ENCODE measurements at regions not wholly inside any gene's neighbourhood (a gene's known extent, or its start where the extent isn't known, plus 50 kb on each side); places are given as distances from the start of the nearest gene placed in this dataset.

DNA sequence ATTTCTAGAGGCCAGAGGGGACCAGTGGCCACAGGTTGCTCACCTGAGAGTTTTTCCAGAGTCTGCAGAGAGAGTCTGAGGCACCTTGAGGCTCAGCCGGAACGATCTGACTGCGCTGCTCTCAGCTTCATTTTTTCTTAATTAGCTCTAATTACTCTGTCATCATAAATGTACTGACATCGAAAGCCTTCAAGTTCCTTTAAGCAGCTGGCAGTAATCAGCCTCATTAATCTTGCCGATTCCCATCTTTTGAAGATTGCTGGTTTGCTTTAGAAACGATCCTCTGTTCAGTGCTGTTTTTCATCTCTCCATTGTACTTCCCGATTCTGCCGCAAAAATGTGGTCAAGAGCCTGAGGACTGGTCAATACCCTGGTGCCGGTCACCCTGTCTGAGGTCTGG is 454.7 kb downstream of the TYW1 start (continued):
- TF ChIP-seq, protein P1, sequence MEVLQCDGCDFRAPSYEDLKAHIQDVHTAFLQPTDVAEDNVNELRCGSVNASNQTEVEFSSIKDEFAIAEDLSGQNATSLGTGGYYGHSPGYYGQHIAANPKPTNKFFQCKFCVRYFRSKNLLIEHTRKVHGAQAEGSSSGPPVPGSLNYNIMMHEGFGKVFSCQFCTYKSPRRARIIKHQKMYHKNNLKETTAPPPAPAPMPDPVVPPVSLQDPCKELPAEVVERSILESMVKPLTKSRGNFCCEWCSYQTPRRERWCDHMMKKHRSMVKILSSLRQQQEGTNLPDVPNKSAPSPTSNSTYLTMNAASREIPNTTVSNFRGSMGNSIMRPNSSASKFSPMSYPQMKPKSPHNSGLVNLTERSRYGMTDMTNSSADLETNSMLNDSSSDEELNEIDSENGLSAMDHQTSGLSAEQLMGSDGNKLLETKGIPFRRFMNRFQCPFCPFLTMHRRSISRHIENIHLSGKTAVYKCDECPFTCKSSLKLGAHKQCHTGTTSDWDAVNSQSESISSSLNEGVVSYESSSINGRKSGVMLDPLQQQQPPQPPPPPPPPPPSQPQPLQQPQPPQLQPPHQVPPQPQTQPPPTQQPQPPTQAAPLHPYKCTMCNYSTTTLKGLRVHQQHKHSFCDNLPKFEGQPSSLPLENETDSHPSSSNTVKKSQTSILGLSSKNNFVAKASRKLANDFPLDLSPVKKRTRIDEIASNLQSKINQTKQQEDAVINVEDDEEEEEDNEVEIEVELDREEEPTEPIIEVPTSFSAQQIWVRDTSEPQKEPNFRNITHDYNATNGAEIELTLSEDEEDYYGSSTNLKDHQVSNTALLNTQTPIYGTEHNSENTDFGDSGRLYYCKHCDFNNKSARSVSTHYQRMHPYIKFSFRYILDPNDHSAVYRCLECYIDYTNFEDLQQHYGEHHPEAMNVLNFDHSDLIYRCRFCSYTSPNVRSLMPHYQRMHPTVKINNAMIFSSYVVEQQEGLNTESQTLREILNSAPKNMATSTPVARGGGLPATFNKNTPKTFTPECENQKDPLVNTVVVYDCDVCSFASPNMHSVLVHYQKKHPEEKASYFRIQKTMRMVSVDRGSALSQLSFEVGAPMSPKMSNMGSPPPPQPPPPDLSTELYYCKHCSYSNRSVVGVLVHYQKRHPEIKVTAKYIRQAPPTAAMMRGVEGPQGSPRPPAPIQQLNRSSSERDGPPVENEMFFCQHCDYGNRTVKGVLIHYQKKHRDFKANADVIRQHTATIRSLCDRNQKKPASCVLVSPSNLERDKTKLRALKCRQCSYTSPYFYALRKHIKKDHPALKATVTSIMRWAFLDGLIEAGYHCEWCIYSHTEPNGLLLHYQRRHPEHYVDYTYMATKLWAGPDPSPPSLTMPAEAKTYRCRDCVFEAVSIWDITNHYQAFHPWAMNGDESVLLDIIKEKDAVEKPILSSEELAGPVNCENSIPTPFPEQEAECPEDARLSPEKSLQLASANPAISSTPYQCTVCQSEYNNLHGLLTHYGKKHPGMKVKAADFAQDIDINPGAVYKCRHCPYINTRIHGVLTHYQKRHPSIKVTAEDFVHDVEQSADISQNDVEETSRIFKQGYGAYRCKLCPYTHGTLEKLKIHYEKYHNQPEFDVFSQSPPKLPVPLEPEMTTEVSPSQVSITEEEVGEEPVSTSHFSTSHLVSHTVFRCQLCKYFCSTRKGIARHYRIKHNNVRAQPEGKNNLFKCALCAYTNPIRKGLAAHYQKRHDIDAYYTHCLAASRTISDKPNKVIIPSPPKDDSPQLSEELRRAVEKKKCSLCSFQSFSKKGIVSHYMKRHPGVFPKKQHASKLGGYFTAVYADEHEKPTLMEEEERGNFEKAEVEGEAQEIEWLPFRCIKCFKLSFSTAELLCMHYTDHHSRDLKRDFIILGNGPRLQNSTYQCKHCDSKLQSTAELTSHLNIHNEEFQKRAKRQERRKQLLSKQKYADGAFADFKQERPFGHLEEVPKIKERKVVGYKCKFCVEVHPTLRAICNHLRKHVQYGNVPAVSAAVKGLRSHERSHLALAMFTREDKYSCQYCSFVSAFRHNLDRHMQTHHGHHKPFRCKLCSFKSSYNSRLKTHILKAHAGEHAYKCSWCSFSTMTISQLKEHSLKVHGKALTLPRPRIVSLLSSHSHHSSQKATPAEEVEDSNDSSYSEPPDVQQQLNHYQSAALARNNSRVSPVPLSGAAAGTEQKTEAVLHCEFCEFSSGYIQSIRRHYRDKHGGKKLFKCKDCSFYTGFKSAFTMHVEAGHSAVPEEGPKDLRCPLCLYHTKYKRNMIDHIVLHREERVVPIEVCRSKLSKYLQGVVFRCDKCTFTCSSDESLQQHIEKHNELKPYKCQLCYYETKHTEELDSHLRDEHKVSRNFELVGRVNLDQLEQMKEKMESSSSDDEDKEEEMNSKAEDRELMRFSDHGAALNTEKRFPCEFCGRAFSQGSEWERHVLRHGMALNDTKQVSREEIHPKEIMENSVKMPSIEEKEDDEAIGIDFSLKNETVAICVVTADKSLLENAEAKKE (CRISPR knock-in tag; IDR thresholded peaks at IDR 0.05) = no peak
- TF ChIP-seq STAT1 (IDR thresholded peaks at IDR 0.05; ENCODE audit: unreplicated experiment) (no peak), ZNF114 (CRISPR knock-in tag; IDR thresholded peaks at IDR 0.05) (no peak), CREB1 (CRISPR knock-in tag; IDR thresholded peaks at IDR 0.05; ENCODE audit: low read depth) (no peak), JUNB (IDR thresholded peaks at IDR 0.05; ENCODE audit: unreplicated experiment) (no peak), POLR2AphosphoS5 (IDR thresholded peaks at IDR 0.05; ENCODE audit: low read depth) (no peak)
- TF ChIP-seq, protein P2, sequence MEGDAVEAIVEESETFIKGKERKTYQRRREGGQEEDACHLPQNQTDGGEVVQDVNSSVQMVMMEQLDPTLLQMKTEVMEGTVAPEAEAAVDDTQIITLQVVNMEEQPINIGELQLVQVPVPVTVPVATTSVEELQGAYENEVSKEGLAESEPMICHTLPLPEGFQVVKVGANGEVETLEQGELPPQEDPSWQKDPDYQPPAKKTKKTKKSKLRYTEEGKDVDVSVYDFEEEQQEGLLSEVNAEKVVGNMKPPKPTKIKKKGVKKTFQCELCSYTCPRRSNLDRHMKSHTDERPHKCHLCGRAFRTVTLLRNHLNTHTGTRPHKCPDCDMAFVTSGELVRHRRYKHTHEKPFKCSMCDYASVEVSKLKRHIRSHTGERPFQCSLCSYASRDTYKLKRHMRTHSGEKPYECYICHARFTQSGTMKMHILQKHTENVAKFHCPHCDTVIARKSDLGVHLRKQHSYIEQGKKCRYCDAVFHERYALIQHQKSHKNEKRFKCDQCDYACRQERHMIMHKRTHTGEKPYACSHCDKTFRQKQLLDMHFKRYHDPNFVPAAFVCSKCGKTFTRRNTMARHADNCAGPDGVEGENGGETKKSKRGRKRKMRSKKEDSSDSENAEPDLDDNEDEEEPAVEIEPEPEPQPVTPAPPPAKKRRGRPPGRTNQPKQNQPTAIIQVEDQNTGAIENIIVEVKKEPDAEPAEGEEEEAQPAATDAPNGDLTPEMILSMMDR (conservative IDR thresholded peaks at IDR 0.05; ENCODE audit: low read depth in 2 of 2) = no peak
- TF ChIP-seq, protein P3, sequence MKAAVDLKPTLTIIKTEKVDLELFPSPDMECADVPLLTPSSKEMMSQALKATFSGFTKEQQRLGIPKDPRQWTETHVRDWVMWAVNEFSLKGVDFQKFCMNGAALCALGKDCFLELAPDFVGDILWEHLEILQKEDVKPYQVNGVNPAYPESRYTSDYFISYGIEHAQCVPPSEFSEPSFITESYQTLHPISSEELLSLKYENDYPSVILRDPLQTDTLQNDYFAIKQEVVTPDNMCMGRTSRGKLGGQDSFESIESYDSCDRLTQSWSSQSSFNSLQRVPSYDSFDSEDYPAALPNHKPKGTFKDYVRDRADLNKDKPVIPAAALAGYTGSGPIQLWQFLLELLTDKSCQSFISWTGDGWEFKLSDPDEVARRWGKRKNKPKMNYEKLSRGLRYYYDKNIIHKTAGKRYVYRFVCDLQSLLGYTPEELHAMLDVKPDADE (IDR thresholded peaks at IDR 0.05) = no peak
